22Rv1 (cell line): ENCODE measurements at regions not wholly inside any gene's neighbourhood (a gene's known extent, or its start where the extent isn't known, plus 50 kb on each side); places are given as distances from the start of the nearest gene placed in this dataset.

Source experiments
- H3K27ac ChIP-seq: fragments of 450-650 bp; 2 replicates; pipeline ENCODE4 v1.5.1; 2017
- CTCF ChIP-seq: fragments of 450-650 bp; IDR thresholded peaks from 2 replicates; pipeline ENCODE4 v1.5.1; 2017; ENCODE audit warnings: mild to moderate bottlenecking
- ZFX ChIP-seq: fragments of 450-650 bp; IDR thresholded peaks from 2 replicates; pipeline ENCODE4 v1.6.1; 2017; ENCODE audit warnings: antibody characterized with exemption, borderline replicate concordance

GRCh38 chr2:53445383-53446070, 322.1 kb upstream of the CHAC2 start:
- H3K27ac ChIP-seq: no peak overlapping the region
- no peak for TF ChIP-seq ZFX
- TF ChIP-seq CTCF: no peak

- no peak for TF ChIP-seq ZFX
- TF ChIP-seq CTCF: peak; percentile 27
- no peak overlapping the region for H3K27ac ChIP-seq
Observed at GRCh38 chr2:53442783-53443182, 324.8 kb upstream of the CHAC2 start.

- TF ChIP-seq CTCF: no peak
- no peak for TF ChIP-seq ZFX
- no peak overlapping the region for H3K27ac ChIP-seq
Observed at GRCh38 chr2:53442093-53442492, 325.5 kb upstream of the CHAC2 start.

GRCh38 chr2:53438692-53439091, 328.9 kb upstream of the CHAC2 start:
- TF ChIP-seq CTCF (no peak), ZFX (no peak)
- H3K27ac ChIP-seq: no peak overlapping the region

- no peak overlapping the region for H3K27ac ChIP-seq
- no peak for TF ChIP-seq ZFX
- no peak for TF ChIP-seq CTCF
Observed at GRCh38 chr2:53438100-53438499, 329.5 kb upstream of the CHAC2 start.

GRCh38 chr2:53437371-53437770, 330.2 kb upstream of the CHAC2 start:
- TF ChIP-seq CTCF (no peak), ZFX (no peak)
- H3K27ac ChIP-seq: no peak overlapping the region

- no peak for TF ChIP-seq ZFX
- TF ChIP-seq CTCF: no peak
- no peak overlapping the region for H3K27ac ChIP-seq
Observed at GRCh38 chr2:53436882-53437281, 330.7 kb upstream of the CHAC2 start.
